ENCODE measurements at regions not wholly inside any gene's neighbourhood (a gene's known extent, or its start where the extent isn't known, plus 50 kb on each side); places are given as distances from the start of the nearest gene placed in this dataset.
"Not testable (repeated sequence)": the region's sequence is repeated elsewhere in the genome, so short reads cannot be mapped to it uniquely, and the experiment has no call there.

DNA sequence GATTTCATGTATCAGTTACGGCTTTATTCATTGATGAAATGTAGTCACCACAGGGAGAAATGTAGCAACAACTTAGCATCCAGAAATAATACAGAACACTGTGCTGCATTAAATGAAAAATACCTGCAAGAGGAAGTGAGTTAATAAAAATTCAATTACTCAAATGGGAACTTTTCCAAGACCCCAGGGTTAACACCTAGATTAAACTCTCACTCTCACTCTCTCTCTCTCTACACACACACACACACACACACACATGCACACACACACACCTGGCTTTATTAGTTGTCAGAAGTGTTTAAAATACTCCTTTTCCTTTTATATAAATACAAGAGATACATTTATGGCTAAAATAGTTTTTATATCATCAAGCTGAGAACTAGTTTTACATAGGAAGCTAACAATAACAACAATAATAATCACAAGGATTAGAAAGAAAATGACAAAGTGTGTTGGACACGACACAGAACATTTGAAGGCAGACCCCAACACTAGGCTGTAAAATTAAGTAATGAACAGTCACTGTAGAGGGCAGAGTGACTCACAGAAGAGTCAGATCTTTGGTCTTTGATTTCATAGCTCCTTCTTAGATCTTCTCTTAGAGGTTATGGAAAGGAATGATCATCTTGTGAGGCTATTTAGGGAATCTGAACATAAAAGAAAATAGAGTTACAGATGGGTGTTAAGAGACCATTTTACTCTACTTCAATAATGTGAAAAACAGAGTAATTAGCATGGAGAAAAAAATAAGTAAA lies 1266.0 kb upstream of the ADGRL2 start:
- no peaks in the 10 kb centered on the region for H3K27me3 ChIP-seq (ENCODE audit: low read length)
- no peaks in the 10 kb centered on the region for H4K20me1 ChIP-seq (ENCODE audit: insufficient read depth, low read depth, low read length)
- H3K4me2 ChIP-seq (ENCODE audit: low read depth, low read length, poor library complexity, severe bottlenecking) = no peak overlapping the region
- no peak overlapping the region for H3K27ac ChIP-seq (ENCODE audit: low read length)
- H3K9me2 ChIP-seq (replicated peaks; ENCODE audit: insufficient read depth, low read length) = no peaks in the 10 kb centered on the region
- no peaks in the 10 kb centered on the region for H3K36me3 ChIP-seq (ENCODE audit: insufficient read depth, low read length)
- no peak for DNase-seq
- no peaks in the 10 kb centered on the region for H3K4me1 ChIP-seq (ENCODE audit: low read length)
- no peak overlapping the region for H2AFZ ChIP-seq (ENCODE audit: low read length)
- no peak overlapping the region for H3K4me3 ChIP-seq (ENCODE audit: low read length)
- H3K9ac ChIP-seq (ENCODE audit: low read length) = no peak overlapping the region
- H3K9me3 ChIP-seq (ENCODE audit: low read length) = peaks cover 14% of the 10 kb centered on the region
- H3K79me2 ChIP-seq (ENCODE audit: low read length) = no peaks in the 10 kb centered on the region

DNA sequence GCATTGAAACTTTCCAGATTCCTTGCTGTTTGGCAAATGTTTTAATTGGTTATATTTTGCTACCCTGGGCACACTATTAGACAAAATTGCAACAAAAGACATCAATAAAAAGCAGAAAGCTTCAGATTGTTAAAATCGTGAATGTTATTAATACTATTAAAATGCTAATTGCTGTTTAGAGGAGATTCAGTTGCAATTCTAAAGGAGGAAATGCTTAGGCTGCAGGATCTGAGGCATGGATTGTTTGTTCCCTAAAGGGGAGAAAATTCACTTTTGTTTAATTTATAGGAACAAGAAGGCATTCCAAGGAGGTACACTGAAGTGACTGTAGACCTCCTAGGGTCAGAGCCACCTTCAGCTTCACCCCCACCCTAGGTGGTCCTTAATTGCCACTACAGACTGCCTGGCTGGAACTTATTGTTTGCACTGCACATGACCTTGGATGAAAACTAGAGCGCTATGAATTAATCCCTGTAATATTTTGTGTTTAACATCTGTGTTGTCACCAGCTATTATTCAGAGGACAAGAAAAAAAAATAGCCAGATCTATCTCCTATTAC lies 1266.9 kb upstream of the ADGRL2 start:
- Histone ChIP-seq H3K9me2 (replicated peaks; ENCODE audit: insufficient read depth, low read length) (no peaks in the 10 kb centered on the region), H3K4me2 (ENCODE audit: low read depth, low read length, poor library complexity, severe bottlenecking) (no peak overlapping the region), H2AFZ (ENCODE audit: low read length) (no peak overlapping the region), H3K4me1 (ENCODE audit: low read length) (no peaks in the 10 kb centered on the region), H3K9me3 (ENCODE audit: low read length) (peaks cover 17% of the 10 kb centered on the region), H3K9ac (ENCODE audit: low read length) (no peak overlapping the region), H3K79me2 (ENCODE audit: low read length) (no peaks in the 10 kb centered on the region), H4K20me1 (ENCODE audit: insufficient read depth, low read depth, low read length) (no peaks in the 10 kb centered on the region), H3K4me3 (ENCODE audit: low read length) (no peak overlapping the region), H3K27ac (ENCODE audit: low read length) (no peak overlapping the region), H3K27me3 (ENCODE audit: low read length) (no peaks in the 10 kb centered on the region), H3K36me3 (ENCODE audit: insufficient read depth, low read length) (no peaks in the 10 kb centered on the region)
- no peak for DNase-seq

- H3K4me1 ChIP-seq (ENCODE audit: low read length) = no peaks in the 10 kb centered on the region
- H3K9me3 ChIP-seq (ENCODE audit: low read length) = peaks cover 17% of the 10 kb centered on the region
- no peak overlapping the region for H3K9ac ChIP-seq (ENCODE audit: low read length)
- H3K36me3 ChIP-seq (ENCODE audit: insufficient read depth, low read length) = no peaks in the 10 kb centered on the region
- no peak overlapping the region for H3K4me3 ChIP-seq (ENCODE audit: low read length)
- no peaks in the 10 kb centered on the region for H3K79me2 ChIP-seq (ENCODE audit: low read length)
- no peak overlapping the region for H2AFZ ChIP-seq (ENCODE audit: low read length)
- H3K4me2 ChIP-seq (ENCODE audit: low read depth, low read length, poor library complexity, severe bottlenecking) = no peak overlapping the region
- no peaks in the 10 kb centered on the region for H4K20me1 ChIP-seq (ENCODE audit: insufficient read depth, low read depth, low read length)
- no peak for DNase-seq
- H3K27ac ChIP-seq (ENCODE audit: low read length) = no peak overlapping the region
- no peaks in the 10 kb centered on the region; the same call in 1 of the 2 replicates for H3K9me2 ChIP-seq (replicated peaks; ENCODE audit: insufficient read depth, low read length)
- H3K27me3 ChIP-seq (ENCODE audit: low read length) = no peaks in the 10 kb centered on the region
Observed at GRCh38 chr1:80533093-80533492, 1267.6 kb upstream of the ADGRL2 start.

GRCh38 chr1:80531182-80531581 lies 1269.6 kb upstream of the ADGRL2 start:
- no peaks in the 10 kb centered on the region for H3K79me2 ChIP-seq (ENCODE audit: low read length)
- H2AFZ ChIP-seq (ENCODE audit: low read length) = no peak overlapping the region
- H3K4me2 ChIP-seq (ENCODE audit: low read depth, low read length, poor library complexity, severe bottlenecking) = no peak overlapping the region
- H3K36me3 ChIP-seq (ENCODE audit: insufficient read depth, low read length) = no peaks in the 10 kb centered on the region
- no peak overlapping the region for H3K9ac ChIP-seq (ENCODE audit: low read length)
- no peaks in the 10 kb centered on the region for H4K20me1 ChIP-seq (ENCODE audit: insufficient read depth, low read depth, low read length)
- H3K27ac ChIP-seq (ENCODE audit: low read length) = no peak overlapping the region
- no peaks in the 10 kb centered on the region; the same call in 1 of the 2 replicates for H3K9me2 ChIP-seq (replicated peaks; ENCODE audit: insufficient read depth, low read length)
- H3K4me3 ChIP-seq (ENCODE audit: low read length) = no peak overlapping the region
- no peaks in the 10 kb centered on the region for H3K4me1 ChIP-seq (ENCODE audit: low read length)
- H3K9me3 ChIP-seq (ENCODE audit: low read length) = peaks cover 22% of the 10 kb centered on the region
- DNase-seq = no peak
- H3K27me3 ChIP-seq (ENCODE audit: low read length) = no peaks in the 10 kb centered on the region

- H4K20me1 ChIP-seq (ENCODE audit: insufficient read depth, low read depth, low read length) = no peaks in the 10 kb centered on the region
- no peak overlapping the region for H2AFZ ChIP-seq (ENCODE audit: low read length)
- no peak overlapping the region for H3K9ac ChIP-seq (ENCODE audit: low read length)
- no peak for DNase-seq
- no peak overlapping the region for H3K4me3 ChIP-seq (ENCODE audit: low read length)
- no peaks in the 10 kb centered on the region for H3K27me3 ChIP-seq (ENCODE audit: low read length)
- H3K9me2 ChIP-seq (replicated peaks; ENCODE audit: insufficient read depth, low read length) = no peaks in the 10 kb centered on the region; the same call in 1 of the 2 replicates
- no peaks in the 10 kb centered on the region for H3K79me2 ChIP-seq (ENCODE audit: low read length)
- no peak overlapping the region for H3K4me2 ChIP-seq (ENCODE audit: low read depth, low read length, poor library complexity, severe bottlenecking)
- no peaks in the 10 kb centered on the region for H3K36me3 ChIP-seq (ENCODE audit: insufficient read depth, low read length)
- H3K9me3 ChIP-seq (ENCODE audit: low read length) = peaks cover 30% of the 10 kb centered on the region
- no peak overlapping the region for H3K27ac ChIP-seq (ENCODE audit: low read length)
- no peaks in the 10 kb centered on the region for H3K4me1 ChIP-seq (ENCODE audit: low read length)
Observed at GRCh38 chr1:80529546-80529945, 1271.2 kb upstream of the ADGRL2 start.

DNA sequence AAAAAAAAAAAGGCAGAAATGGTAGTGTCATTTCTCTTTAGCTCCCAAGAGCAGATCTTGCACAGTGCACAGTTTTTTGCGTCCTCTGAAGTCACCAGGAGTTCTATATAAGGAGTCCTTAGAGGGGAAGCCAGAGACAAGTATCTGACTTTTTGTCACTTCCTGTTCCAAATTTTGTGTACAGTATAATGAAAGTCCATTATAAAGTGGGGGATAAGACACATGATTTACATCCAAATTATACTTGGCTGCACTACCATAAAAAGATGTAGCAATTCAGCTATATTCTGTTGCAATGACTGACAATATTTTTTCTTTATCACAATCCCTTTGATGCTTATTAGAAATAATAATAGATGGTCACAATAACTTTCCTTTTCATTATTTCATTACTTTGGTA lies 1276.9 kb upstream of the ADGRL2 start:
- H3K36me3 ChIP-seq (ENCODE audit: insufficient read depth, low read length) = no peaks in the 10 kb centered on the region
- H3K9ac ChIP-seq (ENCODE audit: low read length) = no peak overlapping the region
- H3K4me3 ChIP-seq (ENCODE audit: low read length) = no peak overlapping the region
- H3K27ac ChIP-seq (ENCODE audit: low read length) = no peak overlapping the region
- H3K9me2 ChIP-seq (replicated peaks; ENCODE audit: insufficient read depth, low read length) = no peaks in the 10 kb centered on the region; the same call in 1 of the 2 replicates
- H4K20me1 ChIP-seq (ENCODE audit: insufficient read depth, low read depth, low read length) = no peaks in the 10 kb centered on the region
- DNase-seq = no peak
- no peak overlapping the region for H2AFZ ChIP-seq (ENCODE audit: low read length)
- no peak overlapping the region for H3K4me2 ChIP-seq (ENCODE audit: low read depth, low read length, poor library complexity, severe bottlenecking)
- no peaks in the 10 kb centered on the region for H3K27me3 ChIP-seq (ENCODE audit: low read length)
- H3K79me2 ChIP-seq (ENCODE audit: low read length) = no peaks in the 10 kb centered on the region
- peaks cover 15% of the 10 kb centered on the region for H3K9me3 ChIP-seq (ENCODE audit: low read length)
- H3K4me1 ChIP-seq (ENCODE audit: low read length) = no peaks in the 10 kb centered on the region

GRCh38 chr1:80523071-80523470 lies 1277.7 kb upstream of the ADGRL2 start:
- not testable (repeated sequence) for H3K36me3 ChIP-seq (ENCODE audit: insufficient read depth, low read length); H3K27me3 ChIP-seq (ENCODE audit: low read length); H3K4me3 ChIP-seq (ENCODE audit: low read length); H3K4me1 ChIP-seq (ENCODE audit: low read length); H3K4me2 ChIP-seq (ENCODE audit: low read depth, low read length, poor library complexity, severe bottlenecking); H3K9me2 ChIP-seq (replicated peaks; ENCODE audit: insufficient read depth, low read length); DNase-seq; H4K20me1 ChIP-seq (ENCODE audit: insufficient read depth, low read depth, low read length); H3K27ac ChIP-seq (ENCODE audit: low read length); H2AFZ ChIP-seq (ENCODE audit: low read length); H3K79me2 ChIP-seq (ENCODE audit: low read length); H3K9ac ChIP-seq (ENCODE audit: low read length)
- H3K9me3 ChIP-seq (ENCODE audit: low read length) = peaks cover 15% of the 10 kb centered on the region

DNA sequence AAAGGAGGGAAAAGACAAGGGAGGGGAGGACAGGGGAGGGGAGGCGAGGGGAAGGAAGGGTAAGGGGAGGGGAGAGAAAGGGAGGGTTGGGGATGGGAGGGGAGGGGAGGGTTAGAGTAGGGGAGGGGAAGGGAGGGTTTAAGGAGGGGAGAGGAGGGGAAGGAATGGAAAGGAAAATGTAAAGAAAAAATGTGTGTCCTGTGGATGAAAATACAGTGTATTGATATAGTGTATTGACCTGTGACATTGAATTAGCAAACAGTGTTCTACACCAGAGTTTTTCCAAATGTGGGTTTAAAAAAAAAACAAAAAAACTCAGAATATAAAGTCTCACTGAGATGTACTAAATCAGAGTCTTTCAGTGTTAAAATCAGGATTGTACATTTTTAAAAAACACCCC lies 1279.8 kb upstream of the ADGRL2 start:
- DNase-seq = no peak
- no peaks in the 10 kb centered on the region for H3K9me2 ChIP-seq (replicated peaks; ENCODE audit: insufficient read depth, low read length)
- H3K36me3 ChIP-seq (ENCODE audit: insufficient read depth, low read length) = no peaks in the 10 kb centered on the region
- no peak overlapping the region for H3K9ac ChIP-seq (ENCODE audit: low read length)
- no peak overlapping the region for H3K4me2 ChIP-seq (ENCODE audit: low read depth, low read length, poor library complexity, severe bottlenecking)
- H3K9me3 ChIP-seq (ENCODE audit: low read length) = peaks cover 21% of the 10 kb centered on the region
- no peaks in the 10 kb centered on the region for H3K27me3 ChIP-seq (ENCODE audit: low read length)
- no peak overlapping the region for H2AFZ ChIP-seq (ENCODE audit: low read length)
- H3K4me3 ChIP-seq (ENCODE audit: low read length) = no peak overlapping the region
- no peaks in the 10 kb centered on the region for H3K79me2 ChIP-seq (ENCODE audit: low read length)
- H4K20me1 ChIP-seq (ENCODE audit: insufficient read depth, low read depth, low read length) = no peaks in the 10 kb centered on the region
- H3K27ac ChIP-seq (ENCODE audit: low read length) = no peak overlapping the region
- no peaks in the 10 kb centered on the region for H3K4me1 ChIP-seq (ENCODE audit: low read length)
